B cell (primary cell): ENCODE measurements at regions not wholly inside any gene's neighbourhood (a gene's known extent, or its start where the extent isn't known, plus 50 kb on each side); places are given as distances from the start of the nearest gene placed in this dataset.

Experiments used
- ATAC-seq: fragments of 200-7000 bp; cut with Tn5 transposase; one replicate; pipeline ENCODE4 v1.10.0; 2021; ENCODE audit warnings: low read depth, mild to moderate bottlenecking, moderate number of reproducible peaks, moderate library complexity
- CTCF ChIA-PET: fragments of 350-600 bp; sonication (Branson Sonifier 250); formaldehyde crosslinking; loops from one replicate; lab custom pipeline; 2021; ENCODE audit warnings: antibody characterized with exemption, inconsistent platforms; lab: Charles Lee
- POLR2A ChIA-PET: fragments of 350-600 bp; sonication (Branson Sonifier 250); formaldehyde crosslinking; loops from one replicate; lab custom pipeline; 2021; ENCODE audit warnings: antibody characterized with exemption; lab: Charles Lee
- DNase-seq: peaks from one replicate; pipeline ENCODE4 v3.0.0; 2013
- H2AFZ ChIP-seq: 2 replicates; pipeline ENCODE4 v1.6.1; 2012; ENCODE audit warnings: mild to moderate bottlenecking, low read depth, low read length; ENCODE audit not compliant: insufficient read depth, poor library complexity, severe bottlenecking
- H3K27ac ChIP-seq, 2 donors: 1 replicate in 1 of 2; 2 replicates in 1 of 2; pipeline ENCODE4 v1.5.1; 2012 to 2013; ENCODE audit warnings: low read length in 2 of 2, mild to moderate bottlenecking in 2 of 2, moderate library complexity in 1 of 2
- H3K27me3 ChIP-seq, 4 experiments: fragments of 200-600 bp in 1 of 4; sonication (generic) in 1 of 4; replicated peaks in 1 of 4; 1 replicate in 2 of 4; 2 replicates in 2 of 4; pipeline versions ENCODE4 v1.6.1 to v1.7.0; 2013 to 2016; ENCODE audit warnings: low read length in 3 of 4, mild to moderate bottlenecking in 2 of 4, mixed read lengths in 1 of 4, moderate library complexity in 1 of 4; ENCODE audit not compliant: insufficient read depth in 4 of 4, control insufficient read depth in 3 of 4; ENCODE audit errors: control extremely low read depth in 1 of 4
- H3K36me3 ChIP-seq, 2 experiments: replicated peaks in 1 of 2; 1 replicate in 1 of 2; 2 replicates in 1 of 2; pipeline versions ENCODE4 v1.6.1 to v1.7.1; 2013; ENCODE audit warnings: low read length in 1 of 2; ENCODE audit not compliant: insufficient read depth in 2 of 2, control insufficient read depth in 1 of 2; ENCODE audit errors: control extremely low read depth in 1 of 2, extremely low read depth in 1 of 2
- H3K4me1 ChIP-seq, 2 donors: fragments of 200-600 bp in 1 of 2; sonication (generic) in 1 of 2; 1 replicate in 1 of 2; 2 replicates in 1 of 2; pipeline versions ENCODE4 v1.5.1 to v1.6.1; 2013 to 2017; ENCODE audit warnings: low read length in 2 of 2; ENCODE audit not compliant: control insufficient read depth in 2 of 2, insufficient read depth in 2 of 2
- H3K4me2 ChIP-seq: replicated peaks from 2 replicates; pipeline ENCODE3; 2012; ENCODE audit warnings: mild to moderate bottlenecking, low read depth, low read length; ENCODE audit not compliant: poor library complexity, severe bottlenecking
- H3K4me3 ChIP-seq, 5 experiments: fragments of 200-600 bp in 1 of 5; sonication (generic) in 1 of 5; 1 replicate in 3 of 5; 2 replicates in 2 of 5; pipeline versions ENCODE4 v1.5.1 to v1.7.0; 2011 to 2016; ENCODE audit warnings: low read length in 4 of 5, mild to moderate bottlenecking in 4 of 5, low read depth in 2 of 5, control low read depth in 1 of 5, moderate library complexity in 1 of 5; ENCODE audit not compliant: insufficient read depth in 1 of 5; ENCODE audit errors: control extremely low read depth in 1 of 5, extremely low read depth in 1 of 5
- H3K79me2 ChIP-seq: fragments of 200-600 bp; sonication (generic); one replicate; pipeline ENCODE4 v1.6.0; 2016; ENCODE audit warnings: low read length; ENCODE audit not compliant: control insufficient read depth, insufficient read depth
- H3K9ac ChIP-seq: fragments of 200-600 bp; sonication (generic); 2 replicates; pipeline ENCODE4 v1.6.1; 2017; ENCODE audit warnings: mild to moderate bottlenecking, low read length, moderate library complexity
- H3K9me3 ChIP-seq, 3 donors: one replicate each; pipeline versions ENCODE4 v1.6.1 to v1.7.1; 2013; ENCODE audit warnings: low read length in 2 of 3; ENCODE audit not compliant: control insufficient read depth in 2 of 3, insufficient read depth in 1 of 3; ENCODE audit errors: control extremely low read depth in 1 of 3
- H4K20me1 ChIP-seq: 2 replicates; pipeline ENCODE4 v1.6.0; 2012; ENCODE audit warnings: mild to moderate bottlenecking, low read length; ENCODE audit not compliant: insufficient read depth, control insufficient read depth, poor library complexity, severe bottlenecking
- H3K27ac Mint-ChIP-seq: one replicate; pipeline ENCODE4 v1.8.0; 2021; ENCODE audit warnings: mixed read lengths
- H3K27me3 Mint-ChIP-seq: one replicate; pipeline ENCODE4 v1.8.0; 2021; ENCODE audit warnings: mixed read lengths
- H3K4me1 Mint-ChIP-seq: one replicate; pipeline ENCODE4 v1.8.0; 2021; ENCODE audit warnings: mixed read lengths
- H3K4me3 Mint-ChIP-seq: one replicate; pipeline ENCODE4 v1.8.0; 2021; ENCODE audit warnings: mixed read lengths
- H3K9me3 Mint-ChIP-seq: one replicate; pipeline ENCODE4 v1.8.0; 2022; ENCODE audit warnings: mixed read lengths; ENCODE audit not compliant: insufficient read depth
- EZH2 ChIP-seq: IDR thresholded peaks from 2 replicates; pipeline ENCODE4 v1.6.1; 2012; ENCODE audit warnings: borderline replicate concordance, low read depth, mild to moderate bottlenecking, moderate library complexity, low read length; ENCODE audit not compliant: insufficient read depth, poor library complexity, severe bottlenecking
- WGBS: methylation state at CpG from one replicate; pipeline ENCODE4 v1.1.5; 2013; ENCODE audit warnings: missing lambda C conversion rate; ENCODE audit not compliant: insufficient coverage; 5-methylcytosine and 5-hydroxymethylcytosine counted together
- intact Hi-C: fragments of 100-400 bp; cut with micrococcal nuclease; formaldehyde crosslinking; loops from one replicate; pipeline ENCODE4 v1.10.0; 2022
- TF ChIP-seq, protein P1 (sequence below): fragments of 200-600 bp; IDR thresholded peaks from one replicate; pipeline ENCODE4 v1.8.0; 2022; ENCODE audit warnings: antibody characterized with exemption, mild to moderate bottlenecking

GRCh38 chr1:59123081-59123681 lies 173.7 kb upstream of the FGGY start:
- no peak for ATAC-seq
- Mint-ChIP-seq H3K4me3 (no peak overlapping the region), H3K4me1 (no peaks in the 10 kb centered on the region), H3K27me3 (peaks cover 16% of the 10 kb centered on the region), H3K9me3 (no peaks in the 10 kb centered on the region), H3K27ac (no peak overlapping the region)
- Histone ChIP-seq H2AFZ (no peak overlapping the region), H3K9me3 (no peaks in the 10 kb centered on the region), H4K20me1 (no peaks in the 10 kb centered on the region), H3K27ac (no peak overlapping the region), H3K27me3 (no peaks in the 10 kb centered on the region), H3K4me2 (no peak overlapping the region), H3K4me3 (no peak overlapping the region), H3K4me1 (no peaks in the 10 kb centered on the region), H3K36me3 (no peaks in the 10 kb centered on the region), H3K9ac (no peak overlapping the region), H3K79me2 (no peaks in the 10 kb centered on the region)
- intact Hi-C loops = no loop called here
- TF ChIP-seq, protein P1, sequence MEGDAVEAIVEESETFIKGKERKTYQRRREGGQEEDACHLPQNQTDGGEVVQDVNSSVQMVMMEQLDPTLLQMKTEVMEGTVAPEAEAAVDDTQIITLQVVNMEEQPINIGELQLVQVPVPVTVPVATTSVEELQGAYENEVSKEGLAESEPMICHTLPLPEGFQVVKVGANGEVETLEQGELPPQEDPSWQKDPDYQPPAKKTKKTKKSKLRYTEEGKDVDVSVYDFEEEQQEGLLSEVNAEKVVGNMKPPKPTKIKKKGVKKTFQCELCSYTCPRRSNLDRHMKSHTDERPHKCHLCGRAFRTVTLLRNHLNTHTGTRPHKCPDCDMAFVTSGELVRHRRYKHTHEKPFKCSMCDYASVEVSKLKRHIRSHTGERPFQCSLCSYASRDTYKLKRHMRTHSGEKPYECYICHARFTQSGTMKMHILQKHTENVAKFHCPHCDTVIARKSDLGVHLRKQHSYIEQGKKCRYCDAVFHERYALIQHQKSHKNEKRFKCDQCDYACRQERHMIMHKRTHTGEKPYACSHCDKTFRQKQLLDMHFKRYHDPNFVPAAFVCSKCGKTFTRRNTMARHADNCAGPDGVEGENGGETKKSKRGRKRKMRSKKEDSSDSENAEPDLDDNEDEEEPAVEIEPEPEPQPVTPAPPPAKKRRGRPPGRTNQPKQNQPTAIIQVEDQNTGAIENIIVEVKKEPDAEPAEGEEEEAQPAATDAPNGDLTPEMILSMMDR = no peak
- TF ChIP-seq EZH2 = no peak
- ChIA-PET CTCF (interaction anchor here (1.5 kb wide), 1 partner anchor 10 kb away, joined by 4 read pairs; no protein-coding TSS in a partner anchor), POLR2A (no interaction called here)
- DNase-seq = no peak
- WGBS = 100% methylated on average over 1 of the region's 2 CpGs

GRCh38 chr1:59124166-59124565 lies 172.7 kb upstream of the FGGY start:
- Mint-ChIP-seq H3K27ac (no peak overlapping the region), H3K27me3 (peaks cover 16% of the 10 kb centered on the region), H3K9me3 (no peaks in the 10 kb centered on the region), H3K4me3 (no peak overlapping the region), H3K4me1 (no peaks in the 10 kb centered on the region)
- DNase-seq = no peak
- H3K36me3 ChIP-seq = no peaks in the 10 kb centered on the region
- H4K20me1 ChIP-seq = no peaks in the 10 kb centered on the region
- no peaks in the 10 kb centered on the region for H3K79me2 ChIP-seq
- H3K9me3 ChIP-seq = no peaks in the 10 kb centered on the region
- H3K4me1 ChIP-seq = no peaks in the 10 kb centered on the region
- H2AFZ ChIP-seq = no peak overlapping the region
- no peaks in the 10 kb centered on the region for H3K27me3 ChIP-seq
- no peak overlapping the region for H3K4me3 ChIP-seq
- no peak for TF ChIP-seq EZH2
- TF ChIP-seq, protein P1 = no peak
- WGBS = 100% methylated on average over 2 of the region's 2 CpGs
- CTCF ChIA-PET = no interaction called here
- H3K9ac ChIP-seq = no peak overlapping the region
- no peak overlapping the region for H3K27ac ChIP-seq
- no peak overlapping the region for H3K4me2 ChIP-seq
- intact Hi-C loops = no loop called here
- no peak for ATAC-seq
- POLR2A ChIA-PET = no interaction called here
